Dedifferentiated amniotic fluid mesenchymal stem cell (primary cell): ENCODE measurements at regions not wholly inside any gene's neighbourhood (a gene's known extent, or its start where the extent isn't known, plus 50 kb on each side); places are given as distances from the start of the nearest gene placed in this dataset.

Experiments used
- DNase-seq: peaks from one replicate; pipeline ENCODE4 v3.0.0-alpha.2; 2016; ENCODE audit errors: extremely low spot score

GRCh38 chr6:170232186-170233002 is 58.5 kb downstream of the DLL1 start:
- DNase-seq, result no peak

GRCh38 chr6:170231293-170232185 is 59.3 kb downstream of the DLL1 start:
- DNase-seq, result no peak

GRCh38 chr6:170230520-170231292 is 60.2 kb downstream of the DLL1 start:
- DNase-seq, result no peak

DNA sequence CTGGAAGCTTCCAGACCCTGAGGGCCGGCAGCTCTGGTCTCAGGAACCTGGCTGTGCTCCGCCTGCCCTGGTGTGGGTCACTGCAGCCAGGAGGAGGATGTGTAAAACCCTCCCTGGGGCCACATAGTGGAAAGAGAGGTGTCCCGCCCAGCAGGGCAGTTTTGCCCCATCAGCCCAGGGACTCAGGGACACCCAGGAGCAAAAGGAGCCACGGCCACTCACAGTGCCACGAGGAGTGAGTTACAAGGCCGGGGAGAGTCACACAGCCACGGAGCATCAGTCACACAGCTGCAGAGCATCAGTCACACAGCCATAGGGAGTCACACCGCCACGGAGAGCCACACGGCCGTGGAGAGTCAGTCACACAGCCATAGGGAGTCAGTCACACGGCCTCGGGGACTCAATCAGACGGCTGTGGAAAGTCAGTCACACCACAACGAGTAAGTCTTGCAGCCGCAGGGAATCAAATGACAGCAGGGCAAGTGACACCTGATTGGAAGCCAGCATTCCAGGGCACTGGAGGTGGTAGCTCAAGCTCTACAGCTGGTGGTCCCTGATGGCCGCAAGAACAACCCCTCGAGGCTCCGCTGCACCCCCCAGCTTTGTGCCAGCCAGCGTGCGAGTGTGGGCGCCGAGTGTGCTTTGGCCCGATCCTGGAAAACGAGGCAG is 60.9 kb downstream of the DLL1 start:
- DNase-seq, result no peak

- no peak for DNase-seq
Observed at GRCh38 chr6:170229396-170229795, 61.5 kb downstream of the DLL1 start.

DNA sequence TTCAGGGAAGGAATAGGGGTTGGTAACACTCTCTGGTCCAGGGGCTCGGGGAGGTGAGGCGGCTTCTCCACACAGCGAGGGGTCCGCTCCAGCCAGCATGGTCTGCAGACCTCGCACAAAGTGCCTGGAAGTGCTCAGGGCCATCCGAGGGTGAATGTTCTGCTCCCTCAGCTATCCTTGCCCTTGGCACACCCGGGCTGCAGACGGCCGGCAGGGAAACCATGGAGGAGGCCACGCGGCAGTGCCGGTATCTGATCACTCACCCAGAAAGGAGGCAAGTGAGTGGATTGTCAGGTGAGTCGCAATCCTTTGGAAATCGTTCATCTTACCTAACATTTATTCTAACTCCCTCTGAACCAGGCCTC is 62.0 kb downstream of the DLL1 start:
- DNase-seq, result no peak

DNA sequence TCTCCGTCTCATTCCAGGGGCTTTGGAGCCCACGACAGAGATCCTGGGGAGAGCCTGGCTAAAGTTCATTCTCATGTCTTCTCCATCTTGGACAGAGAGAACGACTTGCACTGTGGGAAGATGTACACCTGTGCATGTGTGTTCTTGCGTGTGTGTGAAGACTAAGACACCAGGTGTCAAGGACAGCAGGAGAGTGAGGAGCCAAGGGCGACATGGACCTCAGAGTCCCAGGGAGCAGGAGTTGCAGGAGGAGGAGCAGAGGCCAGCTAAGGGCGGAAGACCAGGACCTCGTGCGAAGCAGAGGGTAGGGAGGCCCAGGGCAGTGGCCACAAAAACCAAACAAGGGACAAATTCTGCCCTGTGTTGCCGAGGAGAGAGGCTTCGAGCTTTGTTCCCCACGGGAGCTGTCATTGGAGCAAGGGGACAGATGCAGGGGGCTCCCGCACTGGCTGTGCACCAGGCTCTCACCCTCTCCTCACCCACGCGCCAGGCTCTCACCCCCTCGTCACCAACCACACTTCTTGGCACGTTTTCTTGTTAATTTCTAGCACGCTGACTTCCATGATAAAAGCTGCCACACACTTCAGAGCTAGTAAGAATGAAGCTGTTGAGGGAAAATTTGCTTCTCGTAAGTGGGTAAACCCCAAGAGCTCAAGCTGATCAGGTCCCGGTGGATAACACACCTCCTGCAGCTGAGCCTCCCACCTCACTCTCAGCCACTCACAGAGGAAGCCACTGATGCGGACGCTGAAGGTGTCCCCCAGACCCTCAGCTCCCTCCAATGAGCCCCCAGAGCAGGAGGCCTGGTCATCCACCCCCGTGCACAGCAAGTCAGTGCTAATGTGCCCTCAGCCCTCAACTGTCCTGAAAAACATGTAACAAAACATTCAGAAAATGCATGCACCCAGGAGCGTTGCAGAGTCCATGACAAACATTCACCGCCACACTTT is 62.6 kb downstream of the DLL1 start:
- no peak for DNase-seq

- DNase-seq, result no peak
Observed at GRCh38 chr6:170227521-170227983, 63.3 kb downstream of the DLL1 start.

DNA sequence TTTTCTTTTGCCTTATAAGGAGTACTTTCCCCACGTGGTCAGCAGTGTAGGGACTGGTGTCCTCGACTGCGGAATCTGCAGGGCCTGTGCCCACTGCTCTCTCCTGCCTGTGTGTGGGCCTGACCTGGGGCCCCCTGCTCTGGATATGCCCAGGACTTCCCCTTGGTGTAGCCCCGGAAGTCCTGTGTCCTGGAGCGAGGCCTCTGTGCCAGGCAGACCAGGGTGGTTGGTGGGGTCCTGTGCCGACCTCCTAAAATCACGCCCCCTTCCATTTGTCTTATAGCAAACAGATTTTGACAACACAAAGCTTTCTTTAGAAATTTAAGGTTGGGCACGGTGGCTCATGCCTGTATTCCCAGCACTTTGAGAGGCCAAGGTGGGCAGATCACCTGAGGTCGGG is 64.2 kb downstream of the DLL1 start:
- no peak for DNase-seq

DNA sequence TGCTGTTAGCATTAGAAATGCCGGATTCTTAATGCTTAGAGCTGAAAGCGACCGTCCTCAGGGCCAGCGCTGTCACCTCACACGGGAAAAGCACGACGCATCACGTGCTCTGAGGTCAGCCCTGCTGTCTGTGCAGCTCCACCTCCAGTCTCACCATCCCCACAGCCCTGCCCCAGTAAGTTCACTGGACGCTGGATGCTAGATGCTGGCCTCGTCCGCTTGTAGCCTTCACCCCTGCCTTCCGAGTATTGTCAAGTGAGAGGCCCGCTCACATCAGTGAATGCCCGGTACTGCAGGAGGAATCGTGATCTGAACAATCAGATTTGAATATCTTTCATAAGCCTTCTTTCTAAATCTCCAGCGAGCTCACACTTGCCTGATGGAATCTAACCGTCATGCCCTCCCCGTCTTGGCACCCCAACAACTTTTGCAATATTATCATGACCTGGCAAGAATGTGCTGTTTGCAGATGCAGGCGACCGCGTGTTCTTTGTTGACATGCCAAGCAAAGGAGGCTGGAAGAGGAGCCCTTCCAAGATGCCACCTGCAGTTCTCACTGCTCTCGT is 64.9 kb downstream of the DLL1 start:
- no peak for DNase-seq

- DNase-seq, result no peak
Observed at GRCh38 chr6:170224694-170225660, 65.9 kb downstream of the DLL1 start.

GRCh38 chr6:170223718-170224693 is 66.9 kb downstream of the DLL1 start:
- DNase-seq, result no peak

DNA sequence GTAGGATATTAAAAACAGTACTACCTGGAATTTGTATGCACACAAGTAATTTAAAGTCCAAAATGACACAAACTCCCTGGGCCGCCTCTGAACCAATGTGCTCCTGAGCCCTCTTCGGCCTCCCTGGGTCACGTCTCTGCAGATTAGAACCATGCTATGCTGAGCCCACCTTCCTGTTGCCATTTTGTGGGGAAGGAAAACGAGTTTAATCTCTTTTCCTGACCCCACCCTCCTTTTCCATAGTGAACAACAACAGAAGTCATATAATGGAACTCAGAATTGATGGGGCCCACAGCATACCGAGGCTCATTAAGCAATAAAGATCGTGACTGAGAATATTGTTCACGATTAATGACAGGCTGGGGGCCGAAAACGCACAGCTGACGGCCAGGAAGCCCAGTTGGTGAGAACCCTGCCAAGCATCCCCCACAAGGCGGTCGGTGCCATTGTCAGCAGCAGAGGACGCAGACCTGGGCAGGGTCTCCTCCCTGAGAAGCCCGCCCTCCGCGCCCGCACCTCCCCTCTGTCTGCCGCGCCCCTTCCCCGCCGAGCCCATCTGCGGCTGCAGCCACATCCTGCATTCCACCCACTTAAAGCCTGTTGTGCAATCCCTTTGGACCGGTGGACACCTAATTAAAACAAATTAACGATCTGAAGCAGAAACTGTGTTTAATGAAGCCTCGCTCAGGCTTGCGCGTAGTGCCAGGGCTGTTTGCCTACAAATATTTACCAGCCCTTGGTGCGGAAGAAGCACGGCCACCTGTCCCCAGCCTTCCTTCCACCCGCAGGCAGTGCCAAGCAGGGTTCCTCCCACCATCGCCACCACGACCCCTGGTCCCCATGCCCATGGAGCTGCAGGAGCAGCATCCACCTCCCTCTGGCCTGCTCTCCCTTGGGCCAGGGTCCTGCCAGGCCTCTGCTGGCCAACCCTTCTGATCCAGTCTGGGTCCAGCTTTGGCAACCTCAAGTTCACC is 68.1 kb downstream of the DLL1 start:
- DNase-seq, result no peak

GRCh38 chr6:170221753-170222400 is 69.0 kb downstream of the DLL1 start:
- DNase-seq, result no peak

DNA sequence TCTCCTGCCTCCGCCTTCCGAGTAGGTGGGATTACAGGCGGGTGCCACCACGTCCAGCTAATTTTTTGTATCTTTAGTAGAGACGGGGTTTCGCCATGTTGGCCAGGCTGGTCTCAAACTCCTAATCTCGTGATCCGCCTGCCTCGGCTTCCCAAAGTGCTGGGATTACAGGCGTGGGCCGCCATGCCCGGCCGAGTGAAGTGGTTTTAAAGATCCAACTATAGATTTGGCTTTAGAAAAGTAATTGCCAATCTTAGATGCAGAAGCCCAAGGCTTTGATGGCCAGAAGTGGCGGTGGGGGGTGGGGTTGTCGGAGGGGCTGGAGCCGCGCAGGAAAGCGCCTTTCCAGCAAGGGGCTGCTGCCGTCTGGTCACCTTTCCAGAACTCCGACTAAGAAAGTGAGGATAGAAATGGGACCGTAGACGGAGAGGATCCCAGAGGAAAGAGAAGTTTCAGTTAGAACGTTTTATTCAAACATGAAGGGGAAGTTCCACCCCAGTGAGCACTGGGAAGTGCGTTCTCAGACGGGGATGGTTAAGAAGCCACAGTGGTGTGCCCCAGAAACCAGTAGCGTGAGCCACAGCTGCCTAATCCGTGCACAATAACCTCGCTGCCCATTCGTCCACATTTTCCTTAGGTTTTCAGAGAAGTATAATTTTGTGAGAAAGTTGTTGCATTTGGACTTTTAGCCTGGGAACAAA is 69.7 kb downstream of the DLL1 start:
- no peak for DNase-seq
